NCI-H146 (cell line): ENCODE measurements at regions not wholly inside any gene's neighbourhood (a gene's known extent, or its start where the extent isn't known, plus 50 kb on each side); places are given as distances from the start of the nearest gene placed in this dataset.

ENCODE experiments used
- DNase-seq: peaks from one replicate; lab custom pipeline; 2025; lab: John Stamatoyannopoulos, UW

DNA sequence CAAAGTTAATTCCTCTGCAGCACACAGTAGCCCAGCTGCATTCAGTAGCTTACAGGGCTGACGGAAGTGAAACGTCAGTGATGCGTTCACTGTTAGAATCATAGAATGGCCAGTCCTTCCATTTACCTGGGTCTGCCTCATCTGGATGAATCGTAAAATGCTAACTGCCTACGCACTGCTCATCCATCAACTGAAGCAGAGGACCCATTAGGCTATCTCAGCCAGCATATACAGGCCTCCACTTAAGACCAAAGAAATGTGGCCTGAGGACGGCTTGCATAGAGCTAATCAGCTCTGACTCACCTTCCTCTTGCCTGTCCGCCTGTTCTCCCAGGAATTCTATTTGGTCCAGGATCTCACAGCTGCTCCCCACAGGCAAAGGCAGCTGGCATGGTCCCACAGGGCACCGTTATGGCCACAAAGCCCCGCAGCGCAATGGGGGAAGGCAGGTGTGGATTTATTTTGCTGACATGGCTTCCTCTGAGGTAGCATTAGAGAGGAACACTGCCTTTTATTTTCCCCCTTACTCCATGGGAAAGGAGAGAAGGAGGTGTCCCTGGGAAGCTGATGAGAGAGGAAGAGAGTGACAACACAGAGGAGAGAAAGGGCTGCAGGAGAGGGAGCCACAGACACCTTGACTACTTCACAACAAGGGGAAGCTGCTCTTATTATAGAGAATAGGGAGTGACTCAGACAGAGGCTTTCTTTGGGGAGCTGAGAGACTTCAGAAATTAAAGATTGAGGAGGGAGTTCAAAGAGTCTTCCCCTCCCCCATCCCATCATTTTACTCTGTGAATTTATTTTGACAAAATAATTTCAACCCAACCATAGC, 177.6 kb downstream of the HHIPL2 start:
- no peak for DNase-seq

DNA sequence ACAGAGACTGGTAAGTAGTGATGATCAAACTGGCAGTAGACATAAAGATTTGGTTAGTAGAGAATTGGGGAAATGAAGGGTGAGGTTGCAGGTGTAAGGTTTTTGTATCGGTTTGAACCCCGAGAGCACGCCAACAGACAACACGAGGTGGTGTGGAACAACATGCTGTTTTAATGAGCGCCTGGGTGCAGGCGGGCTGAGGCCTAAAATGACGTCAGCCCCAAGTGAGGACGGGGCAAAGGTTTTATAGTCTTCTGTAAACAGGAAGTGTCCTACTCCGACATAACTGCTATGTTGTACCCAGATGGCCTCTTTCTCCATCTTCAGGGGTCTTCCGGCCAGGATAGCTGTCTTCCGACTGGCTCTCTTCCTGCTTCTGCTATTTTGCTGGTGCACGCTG, 178.8 kb downstream of the HHIPL2 start:
- no peak for DNase-seq

GRCh38 chr1:222358100-222358499, 189.8 kb downstream of the HHIPL2 start:
- DNase-seq = no peak

DNA sequence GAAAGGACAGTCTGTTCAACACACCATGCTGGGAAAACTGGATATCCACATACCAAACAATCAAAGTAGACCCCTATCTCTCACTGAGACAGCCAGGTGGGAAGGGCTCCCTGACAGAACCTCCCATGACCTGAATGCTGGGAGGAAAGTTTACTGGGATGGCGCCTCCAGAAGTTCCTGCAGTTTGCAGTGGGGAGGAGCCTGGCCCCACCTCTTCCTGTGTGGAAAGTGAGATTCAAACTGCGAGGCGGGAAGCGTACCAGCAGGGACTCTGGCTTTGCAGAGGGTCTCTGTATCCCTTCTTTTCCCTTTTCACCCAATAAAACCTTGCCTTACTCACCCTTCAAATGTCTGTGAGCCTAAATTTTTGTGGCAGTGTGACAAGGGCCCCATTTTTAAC, 190.7 kb downstream of the HHIPL2 start:
- no peak for DNase-seq

GRCh38 chr1:222347627-222348026, 200.3 kb downstream of the HHIPL2 start:
- DNase-seq = no peak

DNA sequence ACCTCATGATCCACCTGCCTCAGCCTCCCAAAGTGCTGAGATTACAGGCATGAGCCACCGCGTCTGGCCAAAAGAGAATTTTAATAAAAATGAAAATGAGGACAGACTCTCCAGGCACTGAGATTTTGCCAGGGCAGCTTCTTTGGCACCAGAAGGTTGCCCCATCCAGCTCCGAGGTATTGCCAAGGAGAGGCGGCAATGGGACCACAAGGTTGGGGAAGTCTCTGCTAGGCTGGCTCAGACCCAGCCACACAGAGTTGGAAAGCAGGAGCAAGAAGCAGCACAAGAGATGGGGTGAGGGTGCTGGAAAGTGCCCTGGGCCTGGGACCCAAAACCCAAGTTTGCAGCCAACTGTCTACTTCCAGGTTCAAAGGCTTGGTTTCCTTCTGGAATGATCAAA, 200.9 kb downstream of the HHIPL2 start:
- no peak for DNase-seq

DNA sequence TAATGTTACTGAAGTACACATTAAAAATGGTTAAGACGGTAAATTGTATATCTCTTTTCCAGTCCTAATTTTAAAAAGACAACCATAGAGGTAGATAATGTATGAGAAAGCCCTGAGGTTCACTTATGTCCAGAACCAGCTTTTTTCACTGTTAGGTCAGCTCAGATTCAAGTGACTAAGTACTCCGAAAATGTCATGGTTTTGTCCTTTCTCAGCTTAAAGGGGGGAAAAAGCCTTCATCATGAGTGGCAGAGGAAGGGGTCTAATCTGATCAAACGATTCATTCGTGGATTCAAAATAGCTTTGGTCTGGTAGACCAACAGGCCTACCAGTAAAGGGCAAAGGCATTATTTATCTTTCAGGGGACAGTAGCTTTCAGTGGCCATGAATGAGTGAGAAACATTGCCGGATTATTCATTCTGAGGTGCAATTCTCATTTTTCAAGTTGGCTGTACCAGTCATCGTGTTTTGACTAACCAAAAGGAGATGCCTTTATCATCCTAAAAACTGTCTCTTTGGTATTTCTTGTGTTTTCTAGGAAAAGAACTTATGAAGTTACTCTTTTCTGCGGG, 208.4 kb downstream of the HHIPL2 start:
- DNase-seq = no peak

GRCh38 chr1:222335586-222335985, 212.3 kb downstream of the HHIPL2 start:
- DNase-seq = no peak

- DNase-seq = no peak
Observed at GRCh38 chr1:222334026-222334680, 213.8 kb downstream of the HHIPL2 start.

DNA sequence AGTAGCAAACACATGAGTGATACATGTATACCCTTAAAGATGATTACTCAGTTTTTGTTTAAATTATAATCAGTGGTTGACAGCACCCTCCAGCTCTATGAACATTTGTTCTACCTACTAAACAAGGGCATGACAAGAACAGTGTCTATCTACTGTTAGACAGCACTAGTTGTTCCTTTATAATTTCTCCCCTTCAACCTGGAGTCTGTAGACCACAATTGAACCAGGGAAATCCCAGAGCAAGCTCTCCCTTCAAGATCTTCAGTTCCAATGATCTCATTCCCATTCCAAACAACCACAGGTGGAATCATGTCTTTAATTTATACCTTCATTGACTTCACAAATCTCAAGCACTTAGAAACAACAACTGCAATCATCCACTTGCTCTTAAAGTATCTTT, 216.1 kb downstream of the HHIPL2 start:
- no peak for DNase-seq

DNA sequence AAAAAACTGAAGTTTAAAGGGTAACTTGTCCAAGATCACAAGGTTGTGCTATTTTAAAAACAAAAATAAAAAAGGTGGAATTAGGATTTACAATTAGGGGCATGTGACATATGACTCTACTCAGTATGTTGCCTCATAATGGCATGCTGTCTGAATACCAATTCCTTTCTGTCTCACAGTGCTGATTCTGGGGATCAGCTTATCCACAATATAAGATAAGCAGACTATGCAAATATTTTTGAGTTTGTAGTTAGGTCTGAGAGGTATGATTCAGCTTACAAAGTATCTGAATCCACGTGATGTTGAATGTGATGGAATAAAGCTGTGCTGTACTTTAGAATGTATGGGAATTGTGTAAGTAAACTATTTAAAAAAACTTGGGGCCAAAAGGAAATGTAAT, 216.6 kb downstream of the HHIPL2 start:
- DNase-seq = no peak

GRCh38 chr1:222329493-222330045, 218.3 kb downstream of the HHIPL2 start:
- DNase-seq = no peak

DNA sequence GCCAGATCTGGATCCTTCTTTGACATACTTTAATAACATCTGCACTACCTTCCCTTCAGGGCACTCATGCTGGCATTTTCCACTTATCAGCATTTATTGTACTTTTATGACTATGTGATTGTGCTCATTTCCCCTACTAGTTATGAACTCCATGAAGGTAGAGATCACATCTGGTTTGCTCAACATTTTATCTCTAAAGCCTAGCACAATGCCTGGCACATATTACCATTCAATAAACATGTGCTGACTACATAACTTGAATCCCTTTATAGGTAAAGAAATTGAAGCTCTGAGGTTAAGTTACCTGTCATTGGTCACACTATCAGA, 221.2 kb downstream of the HHIPL2 start:
- no peak for DNase-seq

DNA sequence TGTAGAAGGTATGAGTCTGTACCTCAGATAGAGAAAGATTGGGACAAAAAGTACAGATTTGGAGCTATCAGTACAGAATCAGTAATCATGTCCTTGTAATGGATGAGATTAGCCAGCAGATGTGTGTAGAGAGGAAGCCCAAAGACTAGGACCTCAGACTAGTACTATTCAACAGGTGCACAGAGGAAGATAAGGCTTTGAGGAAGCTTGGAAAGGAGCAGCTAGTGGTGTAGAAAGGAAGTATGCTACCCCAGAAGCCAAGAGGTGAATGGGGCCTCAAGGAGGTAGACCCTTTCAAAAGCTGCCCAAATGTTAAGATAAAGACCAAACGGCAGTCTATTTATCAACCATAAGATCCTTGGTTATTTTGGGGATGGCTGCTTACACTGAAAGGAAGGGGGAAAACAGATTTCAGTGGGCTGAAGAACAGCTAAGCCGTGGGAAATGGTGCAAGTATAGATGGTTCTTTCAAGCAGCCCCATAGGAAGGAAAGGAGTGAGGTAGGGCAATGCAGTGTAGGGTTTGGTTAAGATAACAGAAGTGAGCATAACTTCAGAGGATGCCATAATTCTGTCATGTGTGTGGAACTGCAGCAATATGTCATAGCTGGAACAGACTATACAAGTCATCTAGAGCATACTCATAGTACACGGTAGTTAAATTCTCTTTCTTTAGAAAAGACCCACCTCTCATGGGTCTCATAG, 221.7 kb downstream of the HHIPL2 start:
- DNase-seq = no peak

DNA sequence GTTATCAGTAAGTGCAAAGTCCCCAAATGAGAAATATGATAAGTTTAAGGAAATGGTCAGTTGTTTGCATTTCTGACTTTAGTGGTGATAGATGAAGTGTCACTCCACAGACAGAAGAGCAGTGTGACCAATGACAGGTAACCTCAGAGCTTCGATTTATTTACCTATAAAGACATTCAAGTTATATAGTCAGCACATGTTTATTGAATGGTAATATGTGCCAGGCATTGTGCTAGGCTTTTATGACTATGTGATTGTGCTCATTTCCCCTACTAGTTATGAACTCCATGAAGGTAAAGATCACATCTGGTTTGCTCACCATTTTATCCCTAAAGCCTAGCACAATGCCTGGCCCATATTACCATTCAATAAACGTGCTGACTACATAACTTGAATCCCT, 222.4 kb downstream of the HHIPL2 start:
- DNase-seq = no peak

DNA sequence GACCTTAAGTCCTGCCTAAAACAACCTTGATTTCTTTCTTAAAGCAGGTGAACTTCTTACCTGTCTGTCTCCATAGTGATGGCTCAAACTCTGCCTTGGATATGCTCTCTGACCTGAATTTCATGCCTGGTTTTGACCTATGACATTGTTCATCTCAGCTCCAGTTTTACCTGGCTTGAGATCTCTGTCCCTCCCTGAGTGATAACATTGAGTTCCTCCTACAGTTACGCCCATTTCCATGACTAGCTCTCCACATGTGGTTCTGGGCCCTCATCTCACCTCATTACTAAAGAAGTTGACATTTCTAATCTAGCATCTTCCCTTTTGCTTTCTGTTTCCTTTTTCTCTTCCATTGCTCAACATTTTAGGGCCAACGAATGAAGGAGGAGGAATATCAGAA, 233.1 kb downstream of the HHIPL2 start:
- DNase-seq = no peak

DNA sequence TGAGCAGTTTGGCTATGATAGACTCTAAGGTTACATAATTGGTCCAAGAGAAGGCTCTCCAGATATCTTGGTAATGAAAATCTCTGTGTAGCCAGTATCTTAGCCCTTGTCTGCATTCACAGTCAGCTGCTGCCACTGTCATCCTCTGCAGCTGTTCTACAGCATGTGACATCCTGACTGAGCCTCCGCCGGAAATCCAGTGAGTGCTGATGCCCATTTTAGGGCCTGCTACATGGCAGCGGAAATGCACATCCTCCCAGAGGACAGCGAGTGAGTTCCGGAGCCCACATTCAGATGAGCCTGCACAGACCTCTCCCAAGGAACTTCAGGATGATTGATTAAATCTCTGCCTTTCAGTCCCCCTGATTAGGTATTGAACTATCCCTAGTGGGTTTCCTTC, 237.1 kb downstream of the HHIPL2 start:
- DNase-seq = no peak

DNA sequence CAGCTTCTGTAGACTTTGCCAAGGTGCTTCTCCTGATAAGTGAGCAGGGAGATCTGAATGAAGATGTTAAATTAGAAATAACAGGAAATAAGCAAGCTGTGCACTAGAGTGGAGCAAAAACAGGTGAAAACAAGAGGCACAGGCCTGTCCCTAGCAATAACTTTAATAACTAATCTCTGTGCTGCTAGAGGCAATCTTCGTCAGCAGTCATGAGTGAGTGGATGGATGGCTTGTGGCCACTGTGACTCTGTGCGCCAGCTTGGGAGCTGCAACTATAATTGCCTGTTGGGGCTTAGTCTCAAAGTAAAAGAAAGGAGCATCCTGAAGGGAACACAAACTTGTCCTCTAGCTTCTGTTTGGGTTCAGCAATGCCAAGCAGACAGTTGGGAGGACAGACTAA, 240.3 kb downstream of the HHIPL2 start:
- no peak for DNase-seq

DNA sequence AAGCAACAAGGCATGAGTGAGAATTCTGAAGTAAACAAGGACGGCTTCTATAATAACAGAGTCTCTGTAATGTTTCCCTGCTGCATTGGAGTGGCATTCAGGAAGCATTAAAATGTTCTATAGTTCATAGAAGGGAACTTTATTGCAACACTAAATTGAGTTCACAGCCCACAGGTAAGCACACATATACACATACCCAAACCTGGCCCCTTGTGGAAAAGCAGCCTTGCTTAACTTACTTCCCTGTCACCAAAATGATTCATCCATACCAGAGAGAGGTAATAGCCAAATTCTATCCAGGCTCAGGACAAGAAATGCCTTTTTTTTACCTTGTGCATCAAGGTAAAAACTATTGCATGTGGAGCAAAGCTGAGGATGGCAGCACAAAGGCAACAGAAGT, 241.4 kb downstream of the HHIPL2 start:
- DNase-seq = no peak

GRCh38 chr1:222306011-222306410, 241.9 kb downstream of the HHIPL2 start:
- DNase-seq = no peak

DNA sequence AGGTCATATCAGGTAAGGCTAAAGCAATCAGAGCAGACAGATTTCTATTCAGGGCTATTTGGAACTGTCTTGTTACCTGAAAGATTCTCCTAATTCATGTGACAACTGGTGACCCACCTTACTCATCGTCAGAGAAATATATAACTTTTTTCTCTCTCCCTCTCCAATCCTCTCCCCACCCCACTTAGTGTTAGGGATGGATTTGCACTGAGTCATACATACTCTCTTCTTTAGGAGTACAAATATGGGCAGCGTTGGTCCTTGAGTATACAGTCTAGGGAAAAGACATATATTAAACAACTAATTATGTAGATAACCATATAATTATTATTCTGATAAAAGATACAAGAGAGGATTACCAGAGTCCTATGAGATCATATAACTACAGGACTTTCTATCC, 246.3 kb downstream of the HHIPL2 start:
- DNase-seq = no peak

DNA sequence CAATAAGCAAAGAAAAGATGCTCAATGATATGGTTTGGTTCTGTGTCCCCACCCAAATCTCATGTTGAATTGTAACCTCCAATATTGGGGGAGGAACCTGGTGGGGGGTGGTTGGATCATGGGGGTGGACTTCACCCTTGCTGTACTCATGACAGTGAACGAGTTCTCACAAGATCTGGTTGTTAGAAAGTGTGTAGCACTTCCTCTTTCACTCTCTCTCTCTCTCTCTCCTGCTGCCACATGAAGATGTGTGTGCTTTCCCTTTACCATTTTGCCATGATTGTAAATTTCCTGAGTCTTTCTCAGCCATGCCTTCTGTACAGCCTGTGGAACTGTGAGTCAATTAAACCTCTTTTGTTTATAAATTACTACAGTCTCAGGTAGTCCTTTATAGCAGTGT, 248.4 kb downstream of the HHIPL2 start:
- no peak for DNase-seq

DNA sequence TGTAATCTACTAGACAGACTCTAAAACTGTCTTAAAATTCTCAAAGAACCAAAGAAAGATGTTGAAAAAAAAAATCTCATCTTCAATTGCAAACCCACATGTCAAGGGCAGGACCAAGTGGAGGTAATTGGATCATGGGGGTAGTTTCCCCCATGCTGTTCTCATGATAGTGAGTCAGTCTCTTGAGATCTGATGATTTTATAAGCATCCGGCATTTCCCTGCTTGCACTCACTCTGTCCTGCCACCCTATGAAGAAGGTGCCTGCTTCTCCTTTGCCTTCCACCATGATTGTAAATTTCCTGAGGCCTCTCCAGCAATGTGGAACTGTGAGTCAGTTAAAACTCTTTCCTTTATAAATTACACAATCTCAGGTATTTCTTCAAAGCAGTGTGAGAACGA, 257.0 kb downstream of the HHIPL2 start:
- no peak for DNase-seq
